IPS-15b (cell line): ENCODE measurements at regions not wholly inside any gene's neighbourhood (a gene's known extent, or its start where the extent isn't known, plus 50 kb on each side); places are given as distances from the start of the nearest gene placed in this dataset.
"Not testable (repeated sequence)": the region's sequence is repeated elsewhere in the genome, so short reads cannot be mapped to it uniquely, and the experiment has no call there.

Experiments used
- H3K27me3 ChIP-seq: one replicate; pipeline ENCODE4 v1.6.1; 2013; ENCODE audit warnings: low read length; ENCODE audit not compliant: control insufficient read depth, insufficient read depth
- H3K36me3 ChIP-seq: one replicate; pipeline ENCODE4 v1.6.1; 2013; ENCODE audit warnings: low read length; ENCODE audit not compliant: control insufficient read depth, insufficient read depth
- H3K4me1 ChIP-seq: one replicate; pipeline ENCODE4 v1.6.1; 2013; ENCODE audit warnings: mild to moderate bottlenecking, low read length; ENCODE audit not compliant: control insufficient read depth, insufficient read depth
- H3K4me3 ChIP-seq: one replicate; pipeline ENCODE4 v1.5.1; 2013; ENCODE audit warnings: low read depth, low read length
- H3K9ac ChIP-seq: one replicate; pipeline ENCODE4 v1.6.1; 2013; ENCODE audit warnings: low read depth, mild to moderate bottlenecking, low read length
- H3K9me3 ChIP-seq: one replicate; pipeline ENCODE4 v1.6.1; 2013; ENCODE audit warnings: mild to moderate bottlenecking, low read length; ENCODE audit not compliant: control insufficient read depth, insufficient read depth

DNA sequence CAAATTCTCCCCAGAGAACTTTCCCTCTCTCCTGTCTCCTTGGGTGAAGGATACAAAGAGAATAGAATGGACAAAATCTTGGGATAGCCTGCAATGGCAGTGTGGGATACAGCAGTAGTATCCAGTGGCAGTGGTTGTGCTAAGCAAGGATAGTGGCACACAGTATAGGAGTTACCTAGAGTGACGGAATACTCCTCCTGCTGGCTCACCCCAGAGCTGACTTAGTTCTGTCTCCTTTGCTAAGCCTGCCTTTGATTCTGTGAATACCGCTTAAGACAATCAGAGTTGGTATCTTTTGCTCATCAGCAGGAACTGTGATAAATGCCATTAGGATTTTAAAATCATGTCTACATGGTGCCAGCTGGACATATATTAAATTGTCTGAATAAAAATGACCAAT lies 404.3 kb downstream of the JRKL start:
- Histone ChIP-seq H3K4me1 (peaks cover 2% of the 10 kb centered on the region), H3K27me3 (no peaks in the 10 kb centered on the region), H3K9me3 (no peaks in the 10 kb centered on the region), H3K9ac (no peak overlapping the region), H3K36me3 (no peaks in the 10 kb centered on the region), H3K4me3 (no peak overlapping the region)

DNA sequence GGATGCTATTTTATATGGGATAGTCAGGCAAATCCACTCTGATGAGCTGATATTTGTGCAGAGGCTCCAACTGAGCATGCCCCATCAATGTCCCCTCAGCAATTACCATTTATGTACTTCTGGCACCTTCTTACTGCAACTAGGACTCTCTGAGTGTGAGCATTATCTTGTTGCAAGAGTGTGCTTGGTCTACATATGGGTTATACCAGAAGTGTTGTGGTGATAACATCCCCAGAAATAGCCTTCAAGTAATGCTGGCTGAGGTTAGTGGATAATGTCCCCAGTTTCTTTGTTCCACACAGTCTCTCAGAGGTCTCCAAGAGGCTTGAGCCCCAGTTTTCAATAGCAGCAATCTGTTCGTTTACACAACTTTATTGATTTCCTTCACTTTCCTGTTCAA lies 408.6 kb downstream of the JRKL start:
- Histone ChIP-seq H3K36me3 (no peaks in the 10 kb centered on the region), H3K9ac (no peak overlapping the region)

DNA sequence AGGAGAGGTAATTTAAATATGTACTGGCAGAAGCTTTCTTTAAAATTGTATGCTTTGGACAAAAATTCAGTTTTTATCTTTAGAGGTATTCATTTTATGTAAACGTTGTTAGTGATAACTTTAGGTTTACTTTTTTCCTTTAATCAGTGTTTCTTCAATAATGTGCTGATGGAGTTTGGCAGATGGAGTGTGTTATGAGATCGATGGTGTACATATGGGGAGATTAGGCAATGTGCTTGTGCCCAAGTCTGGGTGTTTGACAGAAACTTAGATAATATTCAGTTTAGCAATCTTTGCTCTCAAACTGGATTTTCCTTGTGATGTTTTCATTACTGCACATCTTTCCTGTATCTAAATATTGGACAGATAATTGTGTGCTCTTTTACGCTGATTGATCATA lies 425.4 kb downstream of the JRKL start:
- Histone ChIP-seq H3K27me3 (no peaks in the 10 kb centered on the region), H3K4me1 (no peaks in the 10 kb centered on the region), H3K4me3 (no peak overlapping the region), H3K36me3 (no peaks in the 10 kb centered on the region), H3K9ac (no peak overlapping the region), H3K9me3 (no peaks in the 10 kb centered on the region)

More for the DNA sequence above, 408.6 kb downstream of the JRKL start:
- Histone ChIP-seq H3K4me1 (no peaks in the 10 kb centered on the region), H3K9me3 (no peaks in the 10 kb centered on the region), H3K4me3 (no peak overlapping the region), H3K27me3 (no peaks in the 10 kb centered on the region)

DNA sequence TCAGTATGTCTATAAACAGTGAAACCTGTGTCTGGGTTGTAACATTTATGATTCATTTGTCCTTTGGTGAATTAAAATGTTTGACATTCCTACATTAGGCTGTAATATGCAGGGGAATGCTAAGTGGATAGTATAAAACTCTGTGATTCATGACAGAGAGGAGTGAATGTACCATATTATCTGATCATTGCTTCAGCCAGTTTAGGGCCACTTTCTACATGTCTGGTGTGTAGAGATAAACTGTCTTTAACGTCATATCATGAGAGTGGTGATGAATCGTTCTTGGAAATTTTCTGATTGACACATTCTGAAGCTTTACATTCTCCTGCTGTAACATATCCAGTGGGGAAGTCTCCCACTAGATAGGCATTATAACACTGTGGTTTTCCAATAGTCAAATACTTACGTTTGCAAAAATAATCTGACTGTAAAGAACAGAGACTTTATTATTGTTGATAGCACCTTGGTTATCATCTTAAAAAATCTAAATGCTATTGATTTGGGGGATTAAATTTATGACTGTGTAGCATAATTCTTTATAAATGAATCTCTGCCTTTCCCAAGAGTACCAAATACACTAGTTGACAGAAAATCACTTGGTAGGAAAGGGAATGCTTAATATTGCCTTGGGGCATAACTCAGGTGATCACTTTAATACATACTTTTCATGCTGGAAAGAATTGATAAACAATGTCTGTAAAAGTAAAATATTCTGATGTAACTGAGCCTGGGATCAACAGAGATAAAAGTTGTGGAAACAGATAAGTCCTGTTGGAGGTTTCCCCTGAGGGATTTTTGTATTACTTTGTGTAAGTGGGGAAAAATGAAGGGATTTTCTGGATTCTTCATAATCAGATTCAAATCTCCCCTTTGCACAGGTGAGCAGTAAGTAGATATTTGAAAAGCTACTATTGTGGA lies 427.9 kb downstream of the JRKL start:
- Histone ChIP-seq H3K4me3 (no peak overlapping the region), H3K27me3 (no peaks in the 10 kb centered on the region), H3K9me3 (no peaks in the 10 kb centered on the region), H3K36me3 (no peaks in the 10 kb centered on the region), H3K4me1 (no peaks in the 10 kb centered on the region), H3K9ac (no peak overlapping the region)

DNA sequence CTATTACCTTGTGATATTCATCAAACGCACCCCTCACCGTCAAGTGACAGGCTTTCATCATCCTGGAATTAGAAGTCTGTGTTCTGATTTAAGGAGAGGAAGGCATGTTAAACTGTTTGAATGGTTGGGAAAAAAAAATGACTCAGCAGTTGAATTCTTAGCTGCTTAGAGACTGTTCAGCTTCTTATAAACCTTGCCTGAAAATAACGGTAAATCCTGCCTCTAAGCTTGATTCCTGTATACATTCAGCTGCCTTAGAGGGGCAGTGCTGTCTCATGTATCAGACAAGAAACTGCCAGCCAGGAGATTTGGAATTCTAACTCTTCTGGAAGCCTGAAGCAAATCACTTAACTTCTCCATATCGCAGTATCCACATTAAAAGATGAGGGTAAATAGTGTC lies 437.4 kb downstream of the JRKL start:
- no peak overlapping the region for H3K4me3 ChIP-seq
- H3K9ac ChIP-seq: no peak overlapping the region
- H3K27me3 ChIP-seq: no peaks in the 10 kb centered on the region
- H3K36me3 ChIP-seq: no peaks in the 10 kb centered on the region
- H3K4me1 ChIP-seq: no peaks in the 10 kb centered on the region
- H3K9me3 ChIP-seq: no peaks in the 10 kb centered on the region

DNA sequence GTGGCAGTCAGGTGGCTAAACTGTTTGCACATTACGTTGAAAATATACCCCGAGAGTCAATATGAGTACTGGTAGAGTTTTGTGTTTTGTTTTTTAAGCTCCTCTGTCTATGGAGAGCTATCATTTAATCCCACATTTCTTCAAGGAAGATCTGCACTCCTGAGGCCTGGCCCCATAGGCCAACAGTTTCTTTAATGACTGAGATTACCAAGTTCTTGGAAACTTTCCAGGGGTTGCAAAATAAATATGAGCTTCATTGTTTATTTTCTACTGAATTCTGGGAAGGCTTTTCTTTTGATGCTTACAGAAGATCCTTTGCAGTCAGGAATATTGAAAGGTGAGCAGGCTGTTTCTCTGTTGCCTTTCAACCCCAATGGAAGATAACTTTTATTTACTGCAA lies 452.0 kb downstream of the JRKL start:
- no peaks in the 10 kb centered on the region for H3K9me3 ChIP-seq
- no peak overlapping the region for H3K9ac ChIP-seq
- no peaks in the 10 kb centered on the region for H3K27me3 ChIP-seq
- no peaks in the 10 kb centered on the region for H3K4me1 ChIP-seq
- H3K36me3 ChIP-seq: no peaks in the 10 kb centered on the region
- H3K4me3 ChIP-seq: no peak overlapping the region

DNA sequence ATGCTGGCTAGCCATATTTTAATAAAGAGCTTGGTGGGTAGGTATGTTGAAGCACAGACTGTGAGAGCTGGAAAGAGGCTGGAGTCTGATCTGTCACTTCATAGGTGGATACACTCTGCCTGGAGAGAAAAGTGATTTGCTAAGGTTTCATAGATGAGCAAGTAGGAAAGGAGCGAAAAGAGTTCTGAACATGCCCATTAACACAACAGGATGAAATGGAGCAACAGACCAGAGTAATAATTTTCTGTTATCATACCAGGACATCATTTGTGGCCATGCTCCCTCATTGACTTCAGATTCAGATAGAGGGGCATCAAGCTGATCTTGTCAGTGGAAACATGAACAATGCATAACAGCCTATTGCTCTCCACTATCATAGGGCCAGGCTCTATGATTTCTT lies 452.9 kb downstream of the JRKL start:
- no peaks in the 10 kb centered on the region for H3K36me3 ChIP-seq
- H3K4me3 ChIP-seq: no peak overlapping the region
- no peaks in the 10 kb centered on the region for H3K9me3 ChIP-seq
- no peaks in the 10 kb centered on the region for H3K27me3 ChIP-seq
- no peaks in the 10 kb centered on the region for H3K4me1 ChIP-seq
- no peak overlapping the region for H3K9ac ChIP-seq

DNA sequence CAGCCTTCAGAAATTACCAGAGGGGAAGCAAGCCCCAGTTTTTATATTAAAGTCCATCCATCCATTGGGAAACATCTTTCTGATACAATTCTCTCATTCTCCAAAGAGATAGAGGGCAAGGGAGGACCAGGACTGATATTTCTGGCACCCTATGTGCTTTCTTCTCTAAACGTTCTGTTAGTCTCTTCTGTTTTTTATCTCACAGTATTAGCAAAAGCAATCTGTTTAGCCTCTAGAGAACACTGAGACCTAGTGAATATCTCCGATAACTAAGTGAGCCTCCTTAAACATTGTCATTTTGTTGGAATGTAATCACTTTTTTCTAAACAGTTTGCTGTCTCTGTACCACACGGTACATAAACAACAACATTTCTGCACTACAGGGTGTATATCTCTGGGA lies 464.6 kb downstream of the JRKL start:
- Histone ChIP-seq H3K36me3 (no peaks in the 10 kb centered on the region), H3K27me3 (no peaks in the 10 kb centered on the region), H3K4me1 (peaks cover 3% of the 10 kb centered on the region), H3K9me3 (no peaks in the 10 kb centered on the region), H3K9ac (no peak overlapping the region), H3K4me3 (no peak overlapping the region)

DNA sequence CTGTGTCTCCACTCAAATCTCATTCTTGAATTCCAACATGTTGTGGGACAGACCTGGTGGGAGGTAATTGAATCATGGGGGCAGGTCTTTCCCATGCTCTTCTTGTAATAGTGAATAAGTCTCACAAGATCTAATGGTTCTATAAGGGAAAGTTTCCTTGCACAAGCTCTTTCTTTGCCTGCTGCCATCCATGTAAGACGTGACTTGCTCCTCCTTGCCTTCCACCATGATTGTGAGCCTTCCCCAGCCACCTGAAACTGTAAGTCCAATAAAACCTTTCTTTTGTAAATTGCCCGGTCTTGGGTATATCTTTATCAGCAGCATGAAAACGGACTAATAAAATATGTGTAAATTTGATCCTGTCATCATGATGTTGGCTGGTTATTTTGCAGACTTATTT lies 471.9 kb downstream of the JRKL start:
- H3K4me3 ChIP-seq, H3K4me1 ChIP-seq, H3K9ac ChIP-seq, H3K36me3 ChIP-seq, H3K27me3 ChIP-seq, H3K9me3 ChIP-seq: not testable (repeated sequence)

DNA sequence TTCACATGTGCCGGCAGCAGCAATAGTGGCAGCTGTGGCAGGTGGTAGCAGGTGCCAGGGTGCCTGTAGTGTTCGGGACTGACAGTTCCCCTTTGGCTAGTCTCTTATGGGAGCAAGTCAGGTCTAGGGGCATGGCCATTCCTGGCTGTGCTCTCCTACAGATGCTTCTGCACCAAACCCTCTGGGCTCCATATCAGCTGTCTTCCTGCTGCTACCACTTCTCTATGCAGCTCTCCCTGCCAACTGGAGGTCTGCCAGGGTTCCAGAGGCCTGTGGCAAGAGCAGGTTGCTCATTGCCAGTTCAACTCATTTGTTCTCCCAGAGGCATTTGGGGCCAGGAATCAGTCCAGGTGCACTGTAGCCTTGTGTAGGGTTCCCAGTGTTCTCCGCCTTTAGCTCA lies 473.7 kb downstream of the JRKL start:
- H3K9ac ChIP-seq: no peak overlapping the region
- H3K27me3 ChIP-seq: no peaks in the 10 kb centered on the region
- no peaks in the 10 kb centered on the region for H3K36me3 ChIP-seq
- no peaks in the 10 kb centered on the region for H3K4me1 ChIP-seq
- H3K9me3 ChIP-seq: no peaks in the 10 kb centered on the region
- H3K4me3 ChIP-seq: no peak overlapping the region

DNA sequence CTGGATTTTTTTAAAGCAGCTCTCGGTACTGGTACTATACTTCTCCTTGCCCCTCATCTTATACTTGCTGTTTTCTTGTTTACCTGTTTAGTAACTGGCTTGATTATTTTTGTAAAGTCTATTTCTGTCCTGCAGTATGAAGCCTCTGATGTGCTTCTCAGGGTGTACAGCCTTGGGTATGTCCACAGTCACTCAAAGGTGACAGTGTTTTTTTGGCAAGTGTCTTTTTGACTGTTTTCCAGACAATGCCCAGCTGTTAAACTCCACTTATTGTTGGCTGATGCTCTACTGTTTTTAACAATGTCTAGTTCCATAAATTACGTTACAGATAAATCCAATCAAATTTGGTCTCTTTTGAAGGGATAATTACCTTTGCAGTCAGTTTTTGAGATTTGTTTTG lies 475.2 kb downstream of the JRKL start:
- no peak overlapping the region for H3K9ac ChIP-seq

DNA sequence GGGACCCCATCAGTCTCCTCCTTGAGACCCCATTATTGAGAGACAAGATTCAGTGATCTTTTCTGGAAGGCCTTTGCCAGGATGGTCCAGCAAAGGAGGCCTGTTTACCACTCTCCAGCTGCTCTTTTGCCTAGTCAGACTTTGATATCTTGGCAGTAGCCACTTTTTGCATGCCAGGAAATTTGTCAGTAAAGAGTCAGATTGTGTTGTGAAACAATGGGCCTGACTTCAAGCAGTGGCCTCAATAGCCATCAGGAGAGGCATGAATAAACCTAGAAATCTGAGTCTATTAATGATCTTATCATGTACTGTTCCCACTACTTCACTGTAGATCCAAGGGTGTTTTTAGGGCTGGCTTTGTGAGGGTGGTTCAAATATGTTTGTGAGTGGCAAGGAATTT lies 479.4 kb downstream of the JRKL start:
- Histone ChIP-seq H3K27me3 (no peaks in the 10 kb centered on the region), H3K4me3 (no peak overlapping the region), H3K9ac (no peak overlapping the region), H3K4me1 (no peaks in the 10 kb centered on the region), H3K9me3 (no peaks in the 10 kb centered on the region), H3K36me3 (no peaks in the 10 kb centered on the region)

More for the DNA sequence above, 475.2 kb downstream of the JRKL start:
- Histone ChIP-seq H3K4me1 (no peaks in the 10 kb centered on the region), H3K27me3 (no peaks in the 10 kb centered on the region), H3K4me3 (no peak overlapping the region), H3K36me3 (no peaks in the 10 kb centered on the region), H3K9me3 (no peaks in the 10 kb centered on the region)
